ENCODE measurements at regions not wholly inside any gene's neighbourhood (a gene's known extent, or its start where the extent isn't known, plus 50 kb on each side); places are given as distances from the start of the nearest gene placed in this dataset.

DNA sequence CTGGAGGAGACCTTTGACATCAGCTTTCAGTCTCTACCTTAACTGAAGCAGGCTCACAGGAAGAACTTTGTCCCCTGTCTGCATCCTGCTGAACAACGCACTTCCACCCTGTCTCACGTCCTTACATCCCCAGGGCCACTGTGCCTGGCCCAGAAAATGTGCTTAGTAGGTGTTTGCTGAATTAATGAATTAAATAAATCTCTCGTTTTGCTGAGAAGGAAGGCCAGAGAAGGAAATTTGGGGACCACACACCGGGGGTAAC is 54.3 kb upstream of the CREB3L1 start:
- ChIA-PET CTCF (no interaction called here), POLR2A (no interaction called here)
- TF ChIP-seq, protein P1, sequence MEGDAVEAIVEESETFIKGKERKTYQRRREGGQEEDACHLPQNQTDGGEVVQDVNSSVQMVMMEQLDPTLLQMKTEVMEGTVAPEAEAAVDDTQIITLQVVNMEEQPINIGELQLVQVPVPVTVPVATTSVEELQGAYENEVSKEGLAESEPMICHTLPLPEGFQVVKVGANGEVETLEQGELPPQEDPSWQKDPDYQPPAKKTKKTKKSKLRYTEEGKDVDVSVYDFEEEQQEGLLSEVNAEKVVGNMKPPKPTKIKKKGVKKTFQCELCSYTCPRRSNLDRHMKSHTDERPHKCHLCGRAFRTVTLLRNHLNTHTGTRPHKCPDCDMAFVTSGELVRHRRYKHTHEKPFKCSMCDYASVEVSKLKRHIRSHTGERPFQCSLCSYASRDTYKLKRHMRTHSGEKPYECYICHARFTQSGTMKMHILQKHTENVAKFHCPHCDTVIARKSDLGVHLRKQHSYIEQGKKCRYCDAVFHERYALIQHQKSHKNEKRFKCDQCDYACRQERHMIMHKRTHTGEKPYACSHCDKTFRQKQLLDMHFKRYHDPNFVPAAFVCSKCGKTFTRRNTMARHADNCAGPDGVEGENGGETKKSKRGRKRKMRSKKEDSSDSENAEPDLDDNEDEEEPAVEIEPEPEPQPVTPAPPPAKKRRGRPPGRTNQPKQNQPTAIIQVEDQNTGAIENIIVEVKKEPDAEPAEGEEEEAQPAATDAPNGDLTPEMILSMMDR (IDR thresholded peaks at IDR 0.05; ENCODE audit: insufficient read depth, low read depth, low read length), result no peak

DNA sequence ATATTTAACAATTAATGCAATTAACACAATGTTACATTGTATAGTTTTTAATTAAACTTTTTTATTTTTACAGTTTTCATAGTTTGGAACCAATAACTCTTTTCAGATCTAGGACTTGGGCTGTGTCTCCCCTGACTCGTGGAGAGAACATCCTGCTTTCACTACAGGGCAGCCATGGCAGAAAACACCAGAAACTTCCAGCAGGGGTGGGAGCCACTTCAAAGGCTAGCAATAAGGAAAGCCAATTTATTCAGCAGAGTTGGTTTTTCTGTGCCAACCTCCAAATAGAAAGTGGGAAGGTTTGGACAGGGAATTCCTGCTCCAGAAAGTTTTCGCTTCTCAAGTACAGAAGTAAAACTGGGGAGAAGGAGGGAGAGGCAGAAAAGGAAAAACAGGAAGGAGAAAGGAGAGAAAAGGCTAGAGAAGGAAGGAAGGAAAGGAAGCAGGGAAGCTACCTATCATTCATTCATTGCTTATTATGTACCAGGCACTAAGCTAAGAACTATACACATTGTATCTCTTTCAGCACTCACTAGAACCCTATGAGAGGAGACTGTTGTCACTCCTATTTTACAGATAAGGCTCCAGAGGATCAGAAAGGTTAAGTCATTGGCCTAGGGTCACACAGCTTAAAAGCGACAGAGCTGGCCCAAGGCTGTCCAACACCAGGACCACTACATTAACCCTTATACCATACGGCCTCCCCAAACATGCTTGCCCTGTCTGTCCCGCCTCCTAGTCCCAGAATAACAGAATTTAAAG is 54.8 kb upstream of the CREB3L1 start:
- H3K27me3 ChIP-seq (ENCODE audit: control insufficient read depth, insufficient read depth, low read length), result peaks cover 4% of the 10 kb centered on the region; the same call in 1 of the 2 replicates
- TF ChIP-seq, protein P1 (IDR thresholded peaks at IDR 0.05; ENCODE audit: insufficient read depth, low read depth, low read length), result no peak
- H3K4me3 ChIP-seq (ENCODE audit: low read depth, low read length), result no peak overlapping the region
- ChIA-PET POLR2A (no interaction called here), CTCF (interaction anchor here (0.5 kb wide), 1 partner anchor 90 kb away, joined by 3 read pairs; no protein-coding TSS in a partner anchor)
- no peaks in the 10 kb centered on the region for H3K36me3 ChIP-seq (ENCODE audit: control insufficient read depth, insufficient read depth, low read length)
- no peak for DNase-seq (ENCODE audit: low read depth)

More for the DNA sequence above, 54.3 kb upstream of the CREB3L1 start:
- Histone ChIP-seq H3K4me3 (ENCODE audit: low read depth, low read length) (no peak overlapping the region), H3K36me3 (ENCODE audit: control insufficient read depth, insufficient read depth, low read length) (no peaks in the 10 kb centered on the region), H3K27me3 (ENCODE audit: control insufficient read depth, insufficient read depth, low read length) (peaks cover 4% of the 10 kb centered on the region; the same call in 1 of the 2 replicates)
- no peak for DNase-seq (ENCODE audit: low read depth)

DNA sequence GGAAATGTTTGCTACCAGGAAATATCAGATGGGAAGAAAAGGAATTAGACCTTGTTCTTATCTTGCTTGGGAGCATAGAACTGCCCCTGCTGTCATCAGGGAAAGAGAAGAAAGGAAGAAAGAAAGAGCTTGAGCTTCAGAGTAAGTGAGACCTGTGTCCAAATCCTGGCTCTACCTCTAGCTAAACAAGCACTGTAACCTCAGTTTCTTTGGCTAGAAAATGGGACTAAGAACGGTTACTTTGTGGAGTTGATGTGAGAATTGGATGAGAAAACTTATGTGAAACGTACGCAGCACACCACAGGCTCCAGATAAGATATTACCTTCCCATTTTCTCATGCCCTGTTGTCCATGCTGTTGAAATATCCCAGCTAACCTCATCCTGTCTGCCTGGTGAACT is 57.1 kb upstream of the CREB3L1 start:
- CTCF ChIA-PET, result no interaction called here
- POLR2A ChIA-PET, result no interaction called here
- no peak for DNase-seq (ENCODE audit: low read depth)
- peaks cover 7% of the 10 kb centered on the region for H3K27me3 ChIP-seq (ENCODE audit: control insufficient read depth, insufficient read depth, low read length)
- H3K4me3 ChIP-seq (ENCODE audit: low read depth, low read length), result no peak overlapping the region
- no peaks in the 10 kb centered on the region for H3K36me3 ChIP-seq (ENCODE audit: control insufficient read depth, insufficient read depth, low read length)
- TF ChIP-seq, protein P1 (IDR thresholded peaks at IDR 0.05; ENCODE audit: insufficient read depth, low read depth, low read length), result no peak

DNA sequence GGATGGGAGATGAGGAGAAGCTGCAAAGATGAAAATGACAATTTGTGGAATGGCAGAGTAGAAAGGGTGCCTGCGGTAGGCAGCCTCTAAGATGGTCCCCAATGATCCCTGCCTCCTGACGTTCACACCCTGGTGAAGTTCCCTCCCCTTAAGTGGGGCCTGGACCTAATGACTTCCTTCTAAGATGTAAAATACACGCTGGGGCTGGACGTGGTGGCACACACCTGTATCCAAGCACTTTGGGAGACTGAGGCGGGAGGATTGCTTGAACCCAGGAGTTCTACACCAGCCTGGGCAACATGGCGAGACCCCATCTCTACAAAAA is 60.7 kb upstream of the CREB3L1 start:
- CTCF ChIA-PET, result no interaction called here
- Histone ChIP-seq H3K4me3 (ENCODE audit: low read depth, low read length) (no peak overlapping the region), H3K36me3 (ENCODE audit: control insufficient read depth, insufficient read depth, low read length) (no peaks in the 10 kb centered on the region), H3K27me3 (ENCODE audit: control insufficient read depth, insufficient read depth, low read length) (peaks cover 3% of the 10 kb centered on the region; the same call in 1 of the 2 replicates)
- DNase-seq (ENCODE audit: low read depth), result no peak
- TF ChIP-seq, protein P1 (IDR thresholded peaks at IDR 0.05; ENCODE audit: insufficient read depth, low read depth, low read length), result no peak
- POLR2A ChIA-PET, result no interaction called here

DNA sequence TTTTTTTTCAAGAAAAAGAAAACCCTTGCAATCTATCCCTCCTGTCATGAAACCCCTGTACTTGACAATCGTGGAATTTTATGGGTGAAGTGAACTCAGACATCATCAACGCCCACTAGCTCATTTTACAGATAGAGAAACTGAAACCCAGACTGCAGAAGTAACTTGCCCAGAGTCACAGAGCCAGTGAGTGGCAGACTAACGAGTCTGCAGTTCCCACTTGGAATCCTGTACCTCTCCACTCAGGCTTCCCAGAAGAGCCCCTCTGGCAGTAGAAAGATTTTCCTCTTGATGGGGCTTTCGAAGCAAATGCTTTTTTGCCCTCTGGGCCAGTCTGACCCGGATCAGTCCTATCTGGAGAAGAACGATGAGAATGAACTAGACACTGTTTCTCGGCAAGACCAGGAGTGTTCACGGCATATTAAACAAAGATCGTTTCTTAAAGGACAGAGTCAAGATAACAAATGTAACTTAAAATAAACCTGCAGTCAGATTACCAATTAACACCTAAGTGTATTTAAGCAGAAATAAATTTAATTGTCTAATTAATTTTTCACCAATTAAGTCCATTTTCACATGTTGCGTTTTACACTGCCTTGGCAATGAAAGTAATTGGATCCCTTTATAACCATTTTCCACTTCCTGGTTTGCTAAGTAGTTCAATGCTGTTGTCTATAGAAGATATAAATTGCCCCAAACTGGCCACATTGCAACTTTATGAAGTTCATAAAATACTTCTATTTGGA is 61.3 kb upstream of the CREB3L1 start:
- TF ChIP-seq, protein P1 (IDR thresholded peaks at IDR 0.05; ENCODE audit: insufficient read depth, low read depth, low read length), result no peak
- H3K36me3 ChIP-seq (ENCODE audit: control insufficient read depth, insufficient read depth, low read length), result no peaks in the 10 kb centered on the region
- ChIA-PET POLR2A (no interaction called here), CTCF (no interaction called here)
- no peak for DNase-seq (ENCODE audit: low read depth)
- H3K4me3 ChIP-seq (ENCODE audit: low read depth, low read length), result 0 out of 2 replicates have a peak overlapping the region, but pooled peaks have one; percentile 1
- H3K27me3 ChIP-seq (ENCODE audit: control insufficient read depth, insufficient read depth, low read length), result peaks cover 3% of the 10 kb centered on the region

All from BJ (cell line).